DMS53 treated with DMSO at 0.1 percent for 48 hours (cell line): ENCODE measurements at regions not wholly inside any gene's neighbourhood (a gene's known extent, or its start where the extent isn't known, plus 50 kb on each side); places are given as distances from the start of the nearest gene placed in this dataset.

Experiments
- DNase-seq: peaks from one replicate; lab custom pipeline; 2025; ENCODE audit not compliant: unreplicated experiment; lab: John Stamatoyannopoulos, UW

DNA sequence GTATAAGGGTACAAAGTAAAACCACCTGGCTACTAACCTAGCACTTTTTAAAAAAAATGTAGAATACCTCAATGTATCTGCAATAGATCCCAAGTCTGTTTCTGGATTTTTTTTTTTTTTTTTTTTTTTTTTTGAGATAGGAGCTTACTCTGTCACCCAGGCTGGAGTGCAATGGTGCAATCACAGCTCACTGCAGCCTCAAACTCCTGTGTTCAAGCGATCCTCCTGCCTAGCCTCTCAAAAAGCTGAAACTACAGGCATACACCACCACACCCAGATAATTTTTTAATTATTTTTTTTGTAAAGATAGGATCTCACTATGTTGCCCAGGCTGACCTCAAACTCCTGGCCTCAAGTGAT lies 537.5 kb upstream of the CAMK1G start:
- no peak for DNase-seq

DNA sequence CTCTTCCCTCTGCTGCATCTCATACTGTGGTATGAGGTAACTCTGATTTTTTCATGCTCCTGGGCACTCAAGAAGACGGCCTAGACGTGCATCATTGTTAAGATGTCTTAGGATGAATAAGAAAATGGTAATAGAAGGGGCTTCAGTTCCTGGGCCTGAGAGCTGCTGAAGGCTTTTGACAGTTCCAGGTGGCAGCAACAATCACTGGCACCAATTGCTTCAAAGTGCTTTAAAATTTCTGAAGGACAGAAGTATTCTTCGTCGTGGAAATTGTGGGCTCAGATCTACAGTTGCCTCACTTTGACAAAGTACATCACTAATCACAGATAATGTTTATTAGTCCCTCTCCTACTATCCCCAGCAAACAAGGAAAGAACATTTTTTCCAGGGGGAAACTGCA lies 536.6 kb upstream of the CAMK1G start:
- no peak for DNase-seq

DNA sequence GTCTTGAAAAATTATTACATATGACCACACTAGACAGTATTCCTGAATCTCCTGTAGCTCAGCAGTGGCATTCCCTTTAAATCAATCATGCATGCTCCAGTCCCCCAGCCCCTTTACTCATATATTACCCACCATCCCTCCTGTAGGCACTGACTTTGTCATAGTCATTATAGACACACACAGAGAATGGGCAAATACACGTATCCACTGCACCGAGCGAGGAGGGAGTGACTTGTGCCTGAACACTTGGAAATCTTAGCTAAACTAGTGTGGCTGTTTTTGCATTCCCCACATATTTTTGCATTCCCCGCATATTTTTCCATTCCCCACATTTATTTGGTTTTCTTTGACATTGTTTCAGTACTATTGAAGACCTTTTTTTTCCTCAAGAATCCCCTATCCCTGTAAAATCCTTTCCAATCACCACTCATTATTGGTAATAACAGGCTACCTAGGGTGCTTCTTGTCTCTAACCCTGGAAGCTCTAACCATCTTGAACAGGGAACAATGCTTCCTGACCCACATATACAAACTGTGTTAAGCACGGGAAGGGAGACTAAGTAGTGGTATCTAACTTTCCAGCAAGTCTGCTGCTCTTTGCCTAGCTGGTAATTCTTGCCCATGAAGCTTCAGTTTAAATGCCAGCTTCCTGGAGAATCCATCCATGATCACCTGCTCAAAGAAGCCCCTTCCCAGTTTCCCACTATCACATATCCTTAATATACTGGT lies 534.4 kb upstream of the CAMK1G start:
- no peak for DNase-seq

DNA sequence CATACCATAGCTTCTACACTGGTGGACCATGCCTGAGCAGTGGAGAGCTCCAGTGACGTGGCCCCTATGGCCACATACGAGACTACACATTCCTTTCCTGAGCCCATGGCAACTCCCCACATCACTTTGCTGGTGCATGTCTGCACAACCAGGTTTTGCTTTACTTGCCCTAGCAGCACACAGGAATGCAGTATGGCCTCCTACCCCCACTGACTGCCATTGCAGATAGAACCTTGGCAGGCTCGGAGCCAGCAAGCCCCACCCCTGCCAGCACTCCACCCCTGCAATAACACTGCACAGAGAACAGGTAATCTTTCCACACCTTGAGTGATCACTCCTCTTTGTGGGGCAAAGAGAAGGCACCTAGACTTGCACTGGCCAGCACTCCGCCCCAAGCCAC lies 531.9 kb upstream of the CAMK1G start:
- DNase-seq = no peak

DNA sequence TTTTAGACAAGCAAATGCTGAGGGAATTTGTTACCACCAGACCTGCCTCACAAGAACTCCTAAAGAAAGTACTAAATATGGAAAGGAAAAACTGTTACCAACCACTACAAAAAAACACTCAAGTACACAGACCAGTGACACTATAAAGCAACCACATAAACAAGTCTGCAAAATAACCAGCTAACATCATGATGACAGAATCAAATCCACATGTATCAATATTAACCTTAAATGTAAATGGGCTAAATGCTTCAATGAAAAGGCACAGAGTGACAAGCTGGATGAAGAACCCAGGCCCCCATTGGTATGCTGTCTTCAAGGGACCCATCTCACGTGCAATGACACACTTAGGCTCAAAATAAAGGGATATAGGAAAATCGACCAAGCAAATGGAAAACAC lies 529.9 kb upstream of the CAMK1G start:
- DNase-seq = no peak

DNA sequence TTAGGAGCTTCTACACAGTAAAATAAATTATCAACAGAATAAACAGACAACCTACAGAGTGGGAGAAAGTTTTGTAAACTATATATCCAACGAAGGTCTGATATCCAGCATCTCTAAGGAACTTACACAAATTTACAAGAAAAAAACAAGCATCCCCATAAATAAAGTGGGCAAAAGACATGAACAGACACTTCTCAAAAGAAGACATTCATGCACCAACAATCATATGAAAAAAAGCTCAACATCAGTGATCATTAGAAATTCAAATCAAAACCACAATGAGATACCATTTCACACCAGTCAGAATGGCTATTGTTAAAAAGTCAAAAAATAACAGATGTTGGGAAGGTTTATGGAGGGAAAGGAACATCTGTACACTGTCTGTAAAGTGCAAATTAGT lies 526.4 kb upstream of the CAMK1G start:
- DNase-seq = no peak

DNA sequence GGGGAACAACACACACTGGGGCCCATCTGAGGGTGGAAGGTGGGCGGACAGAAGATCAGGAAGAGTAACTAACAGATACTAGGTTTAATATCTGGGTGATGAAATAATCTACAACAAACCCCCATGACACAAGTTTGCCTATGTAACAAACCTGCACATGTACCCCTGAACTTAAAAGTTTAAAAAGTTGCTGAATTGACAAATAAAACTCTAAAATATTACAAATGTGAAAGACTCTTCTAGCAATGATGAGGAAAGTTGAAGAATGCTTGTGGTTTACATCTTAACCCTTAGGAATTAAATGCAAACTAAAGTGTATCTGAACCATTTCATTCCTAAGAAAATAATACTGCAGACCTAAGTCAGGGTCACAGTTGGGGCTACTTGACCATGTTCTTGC lies 525.6 kb upstream of the CAMK1G start:
- DNase-seq = no peak

DNA sequence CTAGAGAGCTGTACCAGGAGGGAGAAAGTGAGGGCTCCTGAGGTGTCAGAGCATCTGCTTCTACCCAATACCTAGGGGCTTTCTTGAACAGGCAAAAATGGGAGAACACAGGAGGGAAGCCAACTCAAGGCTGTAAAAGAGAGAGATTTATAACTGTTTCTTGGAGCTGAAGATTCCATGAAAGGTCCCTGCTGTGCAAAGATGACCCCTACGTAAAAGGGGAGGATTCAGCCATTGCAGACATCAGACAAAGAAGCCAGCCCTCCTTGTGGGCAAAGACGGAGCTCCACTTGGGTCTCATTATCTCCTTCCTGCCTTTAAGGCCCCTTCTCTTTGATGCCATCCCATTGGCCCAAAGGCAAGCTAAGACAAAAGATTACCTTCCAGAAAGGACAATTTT lies 524.1 kb upstream of the CAMK1G start:
- no peak for DNase-seq

DNA sequence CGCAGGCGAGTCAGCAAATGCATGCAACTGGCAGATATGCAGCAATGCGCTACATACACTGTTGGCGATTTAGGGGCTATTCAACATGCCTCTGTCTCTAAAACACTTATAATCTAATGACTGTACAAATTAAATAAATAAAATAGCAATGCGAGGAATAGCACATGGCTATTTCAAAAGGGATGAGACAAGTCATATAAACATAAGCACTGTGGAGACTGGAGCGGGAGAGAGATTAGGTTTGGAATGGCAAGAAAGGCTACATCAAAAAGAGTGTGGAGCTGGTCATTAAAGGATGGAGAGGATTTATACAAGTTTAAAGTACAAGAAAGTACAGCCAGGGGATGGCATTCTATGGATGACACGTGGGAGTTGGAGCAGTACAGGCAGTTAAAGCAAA lies 523.5 kb upstream of the CAMK1G start:
- no peak for DNase-seq

DNA sequence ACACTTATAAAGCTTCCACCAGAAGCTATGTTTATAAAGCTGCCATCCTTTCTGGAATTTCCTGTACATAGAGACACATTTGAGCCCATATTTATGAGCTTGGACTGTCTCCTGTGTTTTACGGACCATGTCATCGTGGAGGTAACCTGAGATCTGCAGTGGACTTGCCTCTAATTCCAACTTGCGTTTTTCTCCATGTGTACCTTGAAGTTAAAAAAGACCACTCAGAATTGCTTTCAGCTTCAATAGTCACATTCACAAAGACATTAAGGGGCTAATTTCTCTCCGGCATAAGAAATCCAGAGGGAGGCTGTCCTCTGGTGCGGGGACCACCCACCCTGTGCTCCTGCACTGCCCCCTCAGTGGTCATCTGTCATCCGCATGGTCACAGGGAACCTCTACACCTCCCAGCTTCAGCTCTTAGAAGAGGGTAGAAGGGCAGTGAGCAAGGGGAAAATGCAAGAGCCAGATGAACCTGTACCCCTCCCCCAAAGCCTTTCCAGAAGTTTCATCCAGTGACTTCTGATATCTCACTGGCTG lies 521.4 kb upstream of the CAMK1G start:
- no peak for DNase-seq

DNA sequence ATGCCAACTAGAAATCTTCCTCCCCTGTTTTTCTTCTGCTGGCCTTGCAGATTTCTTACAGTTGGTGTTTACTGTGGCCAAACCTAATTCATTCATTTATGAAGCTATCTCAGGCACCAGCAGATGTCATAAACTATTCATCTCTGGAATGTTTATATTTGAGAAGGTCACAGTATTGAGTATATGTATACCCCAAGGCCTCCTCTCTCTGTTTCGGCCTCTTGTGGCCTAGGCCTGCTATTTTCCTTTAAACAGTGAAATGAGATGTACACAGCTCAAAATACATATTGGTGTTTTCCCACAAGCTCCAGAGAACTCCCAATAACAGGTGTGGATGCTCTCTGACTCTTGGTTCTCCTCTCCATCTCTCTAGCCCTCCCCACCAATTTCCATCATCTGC lies 520.7 kb upstream of the CAMK1G start:
- no peak for DNase-seq

DNA sequence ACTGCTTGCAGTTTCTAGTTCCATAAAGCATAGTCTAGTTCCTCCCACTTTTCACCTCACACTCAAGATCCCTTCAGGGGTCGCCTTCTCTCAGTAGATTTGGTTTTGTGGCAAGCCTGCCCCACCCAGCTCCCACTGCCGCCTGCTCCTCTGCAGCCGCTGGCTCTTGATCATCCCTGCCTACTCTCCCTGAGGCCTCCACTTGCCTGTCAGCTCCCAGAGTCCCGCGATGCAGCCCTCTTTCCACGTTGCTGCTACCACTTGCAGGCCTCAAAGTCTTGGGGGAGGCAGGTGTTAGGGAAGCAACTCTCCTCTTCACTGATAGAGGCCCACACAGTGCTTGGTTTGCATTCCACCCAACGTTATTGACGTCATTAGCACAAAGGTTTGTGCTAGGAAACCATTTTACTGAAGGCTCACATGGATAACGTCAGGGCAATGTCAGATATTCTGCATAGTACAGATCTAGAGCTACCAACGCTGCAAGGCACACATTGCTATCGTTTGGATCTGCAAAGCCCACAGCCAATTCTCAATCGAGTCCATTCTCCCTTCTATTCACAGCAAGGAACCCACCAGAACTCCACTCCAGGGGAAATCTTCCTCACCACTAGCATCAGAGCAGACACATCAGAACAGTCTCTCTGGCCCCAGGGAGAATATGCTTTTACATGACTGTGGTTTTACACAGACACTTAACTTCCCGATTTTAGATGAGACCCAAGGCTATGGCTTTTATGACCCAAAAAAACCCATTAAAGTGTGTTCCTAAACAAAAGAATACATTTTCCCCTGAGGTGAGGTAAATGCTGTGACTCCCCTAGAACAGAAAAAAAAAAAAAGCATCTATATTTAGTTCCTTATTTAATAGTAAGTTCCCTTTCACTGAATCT lies 519.5 kb upstream of the CAMK1G start:
- no peak for DNase-seq

DNA sequence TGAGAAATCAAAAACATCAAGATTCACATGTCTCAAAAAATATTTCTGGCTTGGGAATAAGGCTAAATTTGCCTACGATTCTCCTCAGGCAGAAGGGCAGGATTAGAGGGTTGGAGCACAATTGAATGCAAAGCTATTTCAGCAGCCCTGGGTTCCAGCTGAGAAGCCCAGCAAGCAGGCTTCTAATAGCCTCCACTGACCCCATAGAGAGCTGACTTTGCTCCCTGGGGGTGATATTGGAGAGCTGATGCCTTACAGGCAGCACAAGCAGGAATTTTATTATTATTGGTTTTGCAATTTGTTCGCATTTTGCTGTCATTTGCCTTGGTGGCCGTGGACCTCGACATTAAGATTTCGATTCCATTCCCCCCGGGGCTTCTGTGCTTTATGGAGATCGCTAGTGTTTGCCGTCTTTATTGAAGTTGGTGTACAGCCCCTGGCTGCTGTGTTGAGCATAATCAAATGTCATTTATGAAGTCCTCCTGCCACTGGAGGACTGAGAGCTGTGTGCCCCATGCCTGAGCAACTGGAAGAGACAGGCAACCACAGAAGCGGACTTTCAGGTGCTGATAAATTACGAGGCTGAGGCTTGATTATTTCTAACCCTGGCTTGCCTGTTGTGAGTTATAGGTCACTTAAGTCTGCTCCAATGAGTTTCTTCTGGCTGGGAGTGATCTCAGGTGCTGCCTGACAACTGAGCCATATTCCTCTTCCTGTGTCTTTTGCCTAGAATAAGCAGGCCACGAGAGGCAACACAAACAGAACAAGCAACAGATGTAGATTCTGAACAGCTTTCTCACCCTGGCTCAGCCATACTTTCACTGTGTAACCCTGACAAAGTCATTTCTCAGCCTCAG lies 518.4 kb upstream of the CAMK1G start:
- no peak for DNase-seq

DNA sequence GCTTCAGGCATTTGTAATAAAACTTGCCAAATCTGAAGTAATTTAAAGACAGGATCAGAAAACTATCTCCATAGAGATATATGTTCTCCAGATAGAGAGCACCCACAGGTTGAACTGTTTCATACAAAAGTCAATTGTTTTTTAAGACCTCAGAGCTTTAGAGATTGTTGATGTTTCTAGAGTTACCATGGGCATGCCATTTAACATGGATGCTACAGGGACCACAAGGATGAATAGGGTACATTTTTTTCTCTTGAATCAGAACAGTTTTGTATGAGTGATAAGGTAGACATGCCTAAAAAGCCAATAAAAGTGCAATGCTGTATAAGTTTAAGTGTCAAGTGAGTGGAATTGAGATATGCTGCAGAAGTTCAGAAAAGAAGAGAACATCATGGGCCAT lies 511.0 kb upstream of the CAMK1G start:
- no peak for DNase-seq

DNA sequence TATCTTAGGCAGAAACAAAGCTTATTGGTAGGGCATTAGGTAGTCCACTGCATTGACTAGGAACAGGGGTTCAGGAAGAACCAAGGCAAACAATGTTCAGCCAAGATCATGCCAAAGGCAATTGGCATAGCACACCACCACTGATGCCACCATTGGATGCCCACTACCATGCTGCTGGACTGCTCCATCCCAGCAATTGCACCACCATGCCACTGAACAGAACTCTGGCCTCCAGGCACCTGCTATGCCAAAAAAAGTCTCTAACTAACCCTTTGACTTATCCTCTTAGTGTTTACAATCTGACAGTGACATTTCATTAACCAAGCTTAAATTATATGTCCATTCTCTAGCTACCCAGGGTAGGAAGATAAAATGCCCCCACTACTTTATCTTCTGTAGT lies 509.6 kb upstream of the CAMK1G start:
- DNase-seq = no peak

DNA sequence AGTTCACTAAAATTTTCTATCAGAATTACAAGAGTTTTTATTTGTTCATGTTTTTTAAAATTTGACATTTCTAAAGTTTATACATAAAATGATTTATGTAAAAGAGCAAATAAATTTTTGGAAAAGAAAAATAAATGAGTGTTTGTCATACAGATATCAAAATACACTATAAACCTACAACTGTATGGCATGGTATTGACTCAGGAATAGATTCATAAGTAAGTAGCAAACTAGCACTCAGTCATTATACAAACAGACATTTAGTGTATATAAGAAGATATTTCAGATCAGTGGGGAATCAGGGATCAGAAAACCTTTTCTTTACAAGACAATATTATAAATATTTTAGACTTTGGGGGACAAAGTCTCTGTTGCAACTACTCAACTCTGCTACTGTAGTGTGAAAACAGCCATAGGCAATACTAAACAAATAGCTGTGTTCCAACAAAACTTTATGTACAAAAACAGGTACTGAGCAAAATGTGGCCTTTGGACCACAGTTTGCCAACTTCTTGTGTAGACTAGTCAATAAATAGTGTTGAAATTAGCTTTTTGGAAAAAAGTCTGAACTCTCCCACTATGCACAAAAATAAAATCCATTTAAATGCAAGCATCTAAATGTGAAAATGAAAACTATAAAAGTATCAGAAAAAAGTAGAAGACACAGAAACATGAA lies 508.8 kb upstream of the CAMK1G start:
- DNase-seq = no peak

DNA sequence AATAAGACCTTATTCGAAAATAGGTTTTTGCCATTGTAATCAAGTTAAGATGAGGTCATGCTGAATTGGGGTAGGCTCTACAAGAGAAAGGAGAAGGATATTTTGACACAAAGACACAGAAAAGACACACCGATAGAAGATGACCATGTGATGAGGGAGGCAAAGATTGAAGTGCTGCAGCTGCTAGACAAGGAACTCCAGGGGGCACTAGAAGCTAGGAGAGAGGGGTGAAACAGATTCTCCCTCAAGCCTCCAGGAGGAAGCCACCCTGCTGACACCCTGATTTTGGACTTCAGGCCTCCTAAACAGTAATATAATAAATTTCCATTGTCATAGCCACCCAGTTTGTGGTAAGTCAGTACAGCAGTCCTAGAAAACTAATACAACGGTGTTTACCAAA lies 506.8 kb upstream of the CAMK1G start:
- DNase-seq = no peak

DNA sequence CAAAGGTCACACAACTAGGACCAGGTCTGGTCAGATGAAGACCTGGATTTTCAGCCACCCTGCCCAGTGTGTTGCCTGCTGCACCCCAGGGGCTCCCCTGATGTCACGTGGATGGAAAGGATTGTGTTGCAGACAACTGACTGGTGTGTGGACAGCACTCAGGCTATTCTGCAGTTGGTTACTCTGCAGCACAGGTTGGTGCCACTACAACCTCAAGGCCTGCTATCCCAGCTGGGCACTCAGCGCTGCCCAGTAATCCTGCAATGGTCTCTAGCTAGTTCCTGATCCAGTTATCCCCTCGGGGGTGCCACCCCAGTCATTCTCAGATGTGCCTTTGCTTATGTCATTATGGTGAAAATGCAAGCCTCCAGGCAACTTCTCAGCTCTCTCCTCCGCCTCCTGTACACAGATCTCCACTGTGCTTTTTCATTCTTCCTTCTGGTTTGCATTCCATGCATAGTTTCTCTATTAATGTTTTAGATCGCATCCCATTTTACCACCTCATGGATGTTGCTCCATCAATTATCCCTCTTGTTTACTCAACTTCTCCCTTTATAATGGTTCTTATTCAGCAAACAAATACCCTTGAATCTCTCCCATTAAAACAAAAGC lies 503.2 kb upstream of the CAMK1G start:
- DNase-seq = no peak

DNA sequence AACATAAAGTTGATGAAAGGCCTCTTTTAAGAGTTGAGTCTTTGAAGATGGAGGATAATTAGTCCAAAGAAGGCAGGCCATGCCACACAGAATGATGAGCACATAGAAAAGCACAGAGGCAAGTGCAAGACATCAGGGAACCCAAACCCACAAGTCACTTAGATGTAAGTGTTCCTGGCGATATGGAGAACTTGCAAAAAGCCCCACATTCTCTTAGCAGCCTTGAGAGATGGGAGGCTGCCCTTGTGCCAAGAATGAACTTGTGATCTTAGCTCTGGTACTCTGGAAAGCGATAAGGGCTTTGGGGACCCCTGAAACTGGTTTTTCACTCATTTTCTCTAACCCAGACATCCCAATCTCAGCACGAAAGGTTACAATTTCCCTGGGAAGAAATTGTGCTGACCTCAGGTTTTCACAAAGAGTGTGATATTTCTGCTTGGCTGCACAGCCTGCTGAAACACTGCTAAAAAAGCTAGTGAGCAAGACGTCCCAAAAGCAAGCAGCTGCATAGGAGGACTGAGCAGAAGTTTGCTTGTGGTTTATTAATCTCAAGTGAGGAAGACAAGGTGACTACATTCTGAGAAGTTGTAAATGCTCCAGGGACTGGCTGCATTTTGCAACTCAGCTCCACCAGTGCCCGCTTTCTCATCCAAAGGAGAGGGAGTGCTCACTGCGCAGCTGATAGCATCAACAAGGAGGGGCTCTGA lies 496.9 kb upstream of the CAMK1G start:
- no peak for DNase-seq

DNA sequence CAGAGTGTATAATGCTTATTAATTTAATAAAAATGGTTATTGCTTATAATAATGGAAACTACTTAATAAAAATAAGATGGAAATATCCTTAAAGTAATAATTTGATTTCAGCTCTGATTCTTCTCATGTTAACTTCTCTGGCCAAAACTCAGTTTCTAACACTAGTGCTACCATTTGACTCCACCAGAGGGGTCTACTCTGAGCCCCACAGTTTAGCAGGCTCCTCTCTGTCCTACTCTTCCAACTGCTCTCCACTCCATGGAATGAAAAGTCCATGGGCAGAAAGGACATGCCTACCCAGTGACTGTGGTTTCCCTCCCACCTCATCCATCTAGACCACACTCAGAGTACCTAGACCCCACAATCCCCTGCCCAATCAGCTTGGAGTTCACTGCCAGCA lies 489.1 kb upstream of the CAMK1G start:
- DNase-seq = no peak
